HCT116 (cell line): ENCODE measurements at regions not wholly inside any gene's neighbourhood (a gene's known extent, or its start where the extent isn't known, plus 50 kb on each side); places are given as distances from the start of the nearest gene placed in this dataset.

Experiments used
- ATF3 ChIP-seq: IDR thresholded peaks from 2 replicates; pipeline ENCODE4 v1.6.1; 2012
- CEBPB ChIP-seq: IDR thresholded peaks from 2 replicates; pipeline ENCODE4 v1.6.1; 2012; ENCODE audit warnings: low read depth
- CTCF ChIP-seq, 3 experiments: fragments of 200-600 bp in 1 of 3; sonication (generic) in 1 of 3; IDR thresholded peaks in 2 of 3; conservative IDR thresholded peaks in 1 of 3; 2 replicates each; pipeline ENCODE4 v1.5.1; 2012 to 2017; ENCODE audit warnings: low read depth in 2 of 3, low read length in 2 of 3, antibody characterized with exemption in 1 of 3, borderline replicate concordance in 1 of 3, control low read depth in 1 of 3, mild to moderate bottlenecking in 1 of 3, mixed read lengths in 1 of 3, mixed run types in 1 of 3, moderate library complexity in 1 of 3; ENCODE audit not compliant: insufficient read depth in 1 of 3
- EZH2 ChIP-seq: fragments of 200-600 bp; sonication (generic); IDR thresholded peaks from 2 replicates; pipeline ENCODE4 v1.6.1; 2017; ENCODE audit warnings: antibody characterized with exemption, mixed run types
- EZH2phosphoT487 ChIP-seq: fragments of 200-600 bp; IDR thresholded peaks from 2 replicates; pipeline ENCODE4 v1.6.1; 2018; ENCODE audit warnings: antibody characterized with exemption, borderline replicate concordance
- POLR2A ChIP-seq: IDR thresholded peaks from 2 replicates; pipeline ENCODE4 v1.7.0; 2011; ENCODE audit warnings: borderline replicate concordance; ENCODE audit not compliant: insufficient read depth, insufficient read length; ENCODE audit errors: extremely low read depth
- POLR2AphosphoS5 ChIP-seq: IDR thresholded peaks from 2 replicates; pipeline ENCODE4 v1.6.1; 2011; ENCODE audit warnings: mild to moderate bottlenecking, low read depth, low read length, moderate library complexity
- RAD21 ChIP-seq: IDR thresholded peaks from 2 replicates; pipeline ENCODE4 v1.6.1; 2012; ENCODE audit warnings: low read depth, mild to moderate bottlenecking
- SIN3A ChIP-seq: IDR thresholded peaks from 2 replicates; pipeline ENCODE4 v1.6.1; 2012; ENCODE audit warnings: low read depth
- SP1 ChIP-seq: IDR thresholded peaks from 2 replicates; pipeline ENCODE4 v1.6.1; 2012; ENCODE audit warnings: low read depth
- TCF7L2 ChIP-seq: IDR thresholded peaks from 2 replicates; pipeline ENCODE4 v1.7.0; 2011; ENCODE audit warnings: borderline replicate concordance, inconsistent platforms; ENCODE audit not compliant: insufficient read depth, insufficient read length; ENCODE audit errors: extremely low read depth
- ZFX ChIP-seq: fragments of 450-650 bp; IDR thresholded peaks from 2 replicates; pipeline ENCODE4 v1.6.1; 2017
- TF ChIP-seq, protein P1 (sequence below): IDR thresholded peaks from 2 replicates; pipeline ENCODE4 v1.6.1; 2012; ENCODE audit warnings: low read depth

- TF ChIP-seq POLR2AphosphoS5, result no peak
- TF ChIP-seq, protein P1, sequence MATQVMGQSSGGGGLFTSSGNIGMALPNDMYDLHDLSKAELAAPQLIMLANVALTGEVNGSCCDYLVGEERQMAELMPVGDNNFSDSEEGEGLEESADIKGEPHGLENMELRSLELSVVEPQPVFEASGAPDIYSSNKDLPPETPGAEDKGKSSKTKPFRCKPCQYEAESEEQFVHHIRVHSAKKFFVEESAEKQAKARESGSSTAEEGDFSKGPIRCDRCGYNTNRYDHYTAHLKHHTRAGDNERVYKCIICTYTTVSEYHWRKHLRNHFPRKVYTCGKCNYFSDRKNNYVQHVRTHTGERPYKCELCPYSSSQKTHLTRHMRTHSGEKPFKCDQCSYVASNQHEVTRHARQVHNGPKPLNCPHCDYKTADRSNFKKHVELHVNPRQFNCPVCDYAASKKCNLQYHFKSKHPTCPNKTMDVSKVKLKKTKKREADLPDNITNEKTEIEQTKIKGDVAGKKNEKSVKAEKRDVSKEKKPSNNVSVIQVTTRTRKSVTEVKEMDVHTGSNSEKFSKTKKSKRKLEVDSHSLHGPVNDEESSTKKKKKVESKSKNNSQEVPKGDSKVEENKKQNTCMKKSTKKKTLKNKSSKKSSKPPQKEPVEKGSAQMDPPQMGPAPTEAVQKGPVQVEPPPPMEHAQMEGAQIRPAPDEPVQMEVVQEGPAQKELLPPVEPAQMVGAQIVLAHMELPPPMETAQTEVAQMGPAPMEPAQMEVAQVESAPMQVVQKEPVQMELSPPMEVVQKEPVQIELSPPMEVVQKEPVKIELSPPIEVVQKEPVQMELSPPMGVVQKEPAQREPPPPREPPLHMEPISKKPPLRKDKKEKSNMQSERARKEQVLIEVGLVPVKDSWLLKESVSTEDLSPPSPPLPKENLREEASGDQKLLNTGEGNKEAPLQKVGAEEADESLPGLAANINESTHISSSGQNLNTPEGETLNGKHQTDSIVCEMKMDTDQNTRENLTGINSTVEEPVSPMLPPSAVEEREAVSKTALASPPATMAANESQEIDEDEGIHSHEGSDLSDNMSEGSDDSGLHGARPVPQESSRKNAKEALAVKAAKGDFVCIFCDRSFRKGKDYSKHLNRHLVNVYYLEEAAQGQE, result no peak
- no peak for TF ChIP-seq POLR2A
- no peak for TF ChIP-seq SP1
- no peak for TF ChIP-seq CTCF (IDR thresholded peaks at IDR 0.05 in 2 of 3, conservative IDR thresholded peaks at IDR 0.05 in 1 of 3; ENCODE audit: borderline replicate concordance in 1 of 3, insufficient read depth in 1 of 3, low read depth in 2 of 3, low read length in 2 of 3)
- TF ChIP-seq EZH2phosphoT487, result no peak
- TF ChIP-seq EZH2, result no peak
- no peak for TF ChIP-seq ATF3
- no peak for TF ChIP-seq RAD21
- no peak for TF ChIP-seq TCF7L2
- TF ChIP-seq SIN3A, result no peak
- no peak for TF ChIP-seq CEBPB
- TF ChIP-seq ZFX, result no peak
Measured at GRCh38 chr12:116381240-116381743, 103.8 kb upstream of the MED13L start.
